ENCODE measurements at regions not wholly inside any gene's neighbourhood (a gene's known extent, or its start where the extent isn't known, plus 50 kb on each side); places are given as distances from the start of the nearest gene placed in this dataset.

DNA sequence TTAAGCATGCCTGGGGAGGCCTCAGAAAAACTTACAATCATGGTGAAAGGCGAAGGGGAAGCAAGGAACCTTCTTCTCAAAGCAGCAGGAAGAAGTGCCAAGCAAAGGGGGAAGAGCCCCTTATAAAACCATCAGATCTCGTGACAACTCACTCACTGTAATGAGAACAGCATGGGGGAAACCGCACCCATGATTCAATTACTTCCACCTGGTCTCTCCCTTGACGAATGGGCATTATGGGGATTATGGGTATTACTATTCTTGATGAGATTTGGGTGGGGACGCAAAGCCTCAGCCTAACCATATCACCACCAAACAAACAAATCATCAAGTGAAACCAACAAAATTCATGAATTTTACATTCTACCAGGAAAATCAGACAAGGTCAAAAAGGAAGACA, 76.7 kb upstream of the TAB3 start:
- no peaks in the 10 kb centered on the region for H3K27me3 ChIP-seq (ENCODE audit: low read depth)
- DNase-seq, result no peak
- no peak overlapping the region for H3K4me3 ChIP-seq
- H3K36me3 ChIP-seq, result no peaks in the 10 kb centered on the region
- no peak for ATAC-seq
- H3K27ac ChIP-seq, result no peak overlapping the region
- intact Hi-C loops (cut with DNase I), result no loop called here
- TF ChIP-seq, protein P1, sequence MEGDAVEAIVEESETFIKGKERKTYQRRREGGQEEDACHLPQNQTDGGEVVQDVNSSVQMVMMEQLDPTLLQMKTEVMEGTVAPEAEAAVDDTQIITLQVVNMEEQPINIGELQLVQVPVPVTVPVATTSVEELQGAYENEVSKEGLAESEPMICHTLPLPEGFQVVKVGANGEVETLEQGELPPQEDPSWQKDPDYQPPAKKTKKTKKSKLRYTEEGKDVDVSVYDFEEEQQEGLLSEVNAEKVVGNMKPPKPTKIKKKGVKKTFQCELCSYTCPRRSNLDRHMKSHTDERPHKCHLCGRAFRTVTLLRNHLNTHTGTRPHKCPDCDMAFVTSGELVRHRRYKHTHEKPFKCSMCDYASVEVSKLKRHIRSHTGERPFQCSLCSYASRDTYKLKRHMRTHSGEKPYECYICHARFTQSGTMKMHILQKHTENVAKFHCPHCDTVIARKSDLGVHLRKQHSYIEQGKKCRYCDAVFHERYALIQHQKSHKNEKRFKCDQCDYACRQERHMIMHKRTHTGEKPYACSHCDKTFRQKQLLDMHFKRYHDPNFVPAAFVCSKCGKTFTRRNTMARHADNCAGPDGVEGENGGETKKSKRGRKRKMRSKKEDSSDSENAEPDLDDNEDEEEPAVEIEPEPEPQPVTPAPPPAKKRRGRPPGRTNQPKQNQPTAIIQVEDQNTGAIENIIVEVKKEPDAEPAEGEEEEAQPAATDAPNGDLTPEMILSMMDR (IDR thresholded peaks at IDR 0.05), result no peak
- no peaks in the 10 kb centered on the region for H3K9me3 ChIP-seq
- H3K4me1 ChIP-seq, result no peaks in the 10 kb centered on the region

DNA sequence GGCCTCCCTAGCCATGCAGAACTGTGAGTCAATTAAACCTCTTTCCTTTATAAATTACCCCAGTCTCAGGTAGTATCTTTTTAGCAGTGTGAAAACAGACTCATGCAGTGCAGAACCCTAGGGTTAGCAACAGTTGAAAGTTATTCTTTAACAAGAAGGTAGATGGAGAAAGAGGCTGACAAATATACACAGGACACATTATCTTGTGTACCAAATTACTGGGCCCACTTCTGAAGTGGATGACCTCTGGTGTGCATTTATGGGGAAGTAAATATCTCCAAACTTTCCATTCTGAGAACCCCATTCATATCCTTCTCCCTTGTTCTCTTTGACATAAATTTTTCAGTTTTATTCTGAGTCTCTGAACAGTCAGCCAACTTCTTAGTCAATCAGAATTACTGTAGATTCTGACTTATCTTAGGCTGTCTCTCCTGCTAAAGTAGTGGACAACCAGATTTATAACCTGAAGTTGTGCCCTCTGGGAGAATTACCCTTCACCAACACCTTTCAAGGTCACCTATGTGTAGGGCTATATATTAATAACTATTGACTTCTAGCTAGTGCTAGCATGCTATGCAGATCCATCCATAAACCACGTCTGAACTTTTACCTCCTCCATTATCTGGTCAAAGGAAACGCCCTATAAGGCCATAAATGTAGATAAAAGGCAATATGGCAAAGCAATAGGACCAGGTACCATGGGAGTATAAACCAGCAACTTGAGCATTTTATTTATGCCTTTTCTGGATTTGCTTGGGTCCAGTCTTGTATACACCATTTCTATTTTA, 72.5 kb upstream of the TAB3 start:
- Histone ChIP-seq H3K9me3 (no peaks in the 10 kb centered on the region), H3K36me3 (no peaks in the 10 kb centered on the region), H3K27me3 (ENCODE audit: low read depth) (no peaks in the 10 kb centered on the region), H3K27ac (no peak overlapping the region), H3K4me3 (no peak overlapping the region), H3K4me1 (no peaks in the 10 kb centered on the region)
- no peak for ATAC-seq
- intact Hi-C loops (cut with DNase I), result no loop called here
- no peak for DNase-seq
- TF ChIP-seq, protein P1 (IDR thresholded peaks at IDR 0.05), result no peak

DNA sequence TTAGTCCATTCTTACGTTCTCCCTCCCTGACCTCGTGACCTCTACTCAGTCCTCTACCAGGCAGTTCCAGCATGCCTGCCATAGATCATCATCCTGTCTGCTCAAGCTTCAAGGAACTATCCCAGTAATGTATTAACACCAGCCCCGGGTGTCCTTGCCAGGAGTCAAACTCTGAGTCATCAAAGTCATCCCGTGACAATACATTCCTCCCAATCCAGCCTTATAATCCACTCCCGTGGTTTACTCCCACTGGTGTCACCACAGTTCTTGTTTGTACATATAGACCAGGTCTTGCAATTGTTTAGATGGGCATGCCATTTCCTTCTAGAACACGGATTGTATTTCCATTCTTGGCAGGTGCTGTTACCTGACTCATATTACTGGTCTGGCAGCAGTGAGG, 68.7 kb upstream of the TAB3 start:
- intact Hi-C loops (cut with DNase I), result no loop called here
- ATAC-seq, result no peak
- no peak for DNase-seq

DNA sequence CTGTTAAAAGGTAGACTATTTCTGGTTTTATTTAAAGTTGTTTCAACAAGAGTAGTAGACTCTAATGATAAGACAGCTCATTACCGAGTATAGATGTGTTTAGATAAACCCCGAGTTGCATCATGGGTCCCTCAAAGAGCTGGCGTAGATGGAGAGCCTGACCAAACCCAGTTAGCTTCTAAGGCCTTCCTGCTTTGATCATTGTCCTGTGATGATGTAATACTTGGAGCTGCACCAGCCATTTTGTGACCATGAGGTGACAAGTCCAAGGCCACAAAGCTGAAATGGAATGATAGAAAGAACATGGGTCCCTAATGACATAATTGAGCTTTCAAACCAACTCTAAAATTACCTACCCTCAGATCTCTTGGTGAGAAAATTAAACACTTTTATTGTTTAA, 66.6 kb upstream of the TAB3 start:
- no peaks in the 10 kb centered on the region for H3K27me3 ChIP-seq (ENCODE audit: low read depth)
- no peaks in the 10 kb centered on the region for H3K4me1 ChIP-seq
- H3K27ac ChIP-seq, result no peak overlapping the region
- TF ChIP-seq, protein P1 (IDR thresholded peaks at IDR 0.05), result no peak
- ATAC-seq (no peak), DNase-seq (no peak)
- H3K36me3 ChIP-seq, result no peaks in the 10 kb centered on the region
- intact Hi-C loops (cut with DNase I), result no loop called here
- no peak overlapping the region for H3K4me3 ChIP-seq
- H3K9me3 ChIP-seq, result no peaks in the 10 kb centered on the region

More for the DNA sequence above, 68.7 kb upstream of the TAB3 start:
- Histone ChIP-seq H3K27ac (no peak overlapping the region), H3K36me3 (no peaks in the 10 kb centered on the region), H3K27me3 (ENCODE audit: low read depth) (no peaks in the 10 kb centered on the region), H3K4me1 (no peaks in the 10 kb centered on the region), H3K9me3 (no peaks in the 10 kb centered on the region), H3K4me3 (no peak overlapping the region)
- TF ChIP-seq, protein P1 (IDR thresholded peaks at IDR 0.05), result no peak

DNA sequence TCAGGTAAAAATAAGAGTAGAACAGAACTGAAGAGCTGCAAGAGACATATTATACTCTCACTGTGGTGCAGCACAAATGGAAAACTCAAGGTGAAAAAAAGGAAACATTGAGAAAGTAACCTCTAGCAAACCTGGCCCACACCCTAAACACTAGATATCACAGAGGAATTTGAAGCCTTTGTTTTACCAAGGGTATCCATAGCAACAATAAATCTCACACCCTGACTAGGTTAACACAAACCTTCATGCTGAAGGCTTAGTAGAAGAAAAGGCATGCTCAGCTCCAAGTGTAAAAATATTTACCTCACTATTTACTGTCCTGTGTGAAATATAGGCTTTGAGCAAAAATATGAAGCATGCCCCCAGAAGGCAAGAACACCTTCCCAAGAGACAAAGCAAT, 61.9 kb upstream of the TAB3 start:
- no peak overlapping the region for H3K4me3 ChIP-seq
- intact Hi-C loops (cut with DNase I), result no loop called here
- DNase-seq (no peak), ATAC-seq (no peak)
- no peak overlapping the region for H3K27ac ChIP-seq
- no peaks in the 10 kb centered on the region for H3K9me3 ChIP-seq
- H3K27me3 ChIP-seq (ENCODE audit: low read depth), result no peaks in the 10 kb centered on the region
- TF ChIP-seq, protein P1 (IDR thresholded peaks at IDR 0.05), result no peak
- H3K36me3 ChIP-seq, result no peaks in the 10 kb centered on the region
- no peaks in the 10 kb centered on the region for H3K4me1 ChIP-seq

All from lower lobe of right lung (tissue), 2 donors.